ENCODE measurements at regions not wholly inside any gene's neighbourhood (a gene's known extent, or its start where the extent isn't known, plus 50 kb on each side); places are given as distances from the start of the nearest gene placed in this dataset.
"Not testable (repeated sequence)": the region's sequence is repeated elsewhere in the genome, so short reads cannot be mapped to it uniquely, and the experiment has no call there.

GRCh38 chr9:82890865-82891264 is 172.1 kb downstream of the RASEF start:
- CTCF ChIA-PET: no interaction called here

DNA sequence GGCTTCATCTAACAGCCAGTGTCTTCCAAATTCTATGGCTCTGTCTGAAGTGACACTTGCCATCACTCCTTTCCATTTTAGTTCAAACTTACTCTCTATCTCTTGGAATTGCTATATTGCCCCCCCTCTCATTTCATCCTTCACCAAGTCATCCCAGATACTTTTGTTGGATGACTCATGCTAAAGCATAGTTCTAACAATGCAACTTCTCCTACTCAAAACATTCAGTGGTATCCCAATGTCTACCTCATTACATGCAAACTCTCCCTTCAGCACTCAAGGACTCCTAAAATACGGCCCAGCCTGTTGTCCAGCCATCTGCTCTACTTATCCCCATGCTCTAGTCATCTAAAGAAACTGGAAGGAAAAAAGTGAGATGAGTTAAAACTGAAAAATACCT is 171.6 kb downstream of the RASEF start:
- CTCF ChIA-PET: no interaction called here
- no peak for DNase-seq

More at GRCh38 chr9:82890865-82891264, 172.1 kb downstream of the RASEF start:
- no peaks in the 10 kb centered on the region for H3K36me3 Mint-ChIP-seq (ENCODE audit: low read depth)
- no peaks in the 10 kb centered on the region for H3K9me3 Mint-ChIP-seq
- H3K27me3 Mint-ChIP-seq (ENCODE audit: low read depth): no peaks in the 10 kb centered on the region
- intact Hi-C loops (cut with micrococcal nuclease): no loop called here
- no peak for DNase-seq
- H3K27ac Mint-ChIP-seq: no peak overlapping the region
- no peaks in the 10 kb centered on the region for H3K4me1 Mint-ChIP-seq (ENCODE audit: low read depth)
- no peak overlapping the region for H3K4me3 Mint-ChIP-seq

DNA sequence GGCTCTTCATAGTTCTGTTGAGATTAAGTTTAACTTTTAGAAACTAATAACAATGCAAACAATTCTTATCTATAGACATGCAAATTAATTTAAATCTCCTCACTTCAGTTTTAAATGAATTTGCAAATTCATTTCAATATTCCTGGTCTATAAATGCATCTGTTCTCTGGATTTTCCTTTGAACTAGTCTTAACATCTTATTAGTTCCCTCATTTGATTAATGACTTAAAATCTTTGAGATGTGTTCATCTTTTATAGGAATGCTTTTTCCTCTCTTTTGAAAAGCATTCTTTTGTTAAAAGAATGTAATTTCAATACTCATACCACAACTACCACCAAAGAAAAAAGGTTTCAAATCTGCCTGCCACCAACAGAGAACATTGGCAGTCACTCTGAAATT is 169.4 kb downstream of the RASEF start:
- no peak overlapping the region for H3K27ac Mint-ChIP-seq
- DNase-seq: no peak
- H3K4me3 Mint-ChIP-seq: no peak overlapping the region
- H3K36me3 Mint-ChIP-seq (ENCODE audit: low read depth): no peaks in the 10 kb centered on the region
- H3K27me3 Mint-ChIP-seq (ENCODE audit: low read depth): no peaks in the 10 kb centered on the region
- intact Hi-C loops (cut with micrococcal nuclease): no loop called here
- CTCF ChIA-PET: no interaction called here
- no peaks in the 10 kb centered on the region for H3K4me1 Mint-ChIP-seq (ENCODE audit: low read depth)
- no peaks in the 10 kb centered on the region for H3K9me3 Mint-ChIP-seq

More for the DNA sequence above, 171.6 kb downstream of the RASEF start:
- Mint-ChIP-seq H3K4me1 (ENCODE audit: low read depth) (no peaks in the 10 kb centered on the region), H3K27ac (no peak overlapping the region), H3K9me3 (no peaks in the 10 kb centered on the region), H3K36me3 (ENCODE audit: low read depth) (no peaks in the 10 kb centered on the region), H3K27me3 (ENCODE audit: low read depth) (no peaks in the 10 kb centered on the region), H3K4me3 (no peak overlapping the region)
- intact Hi-C loops (cut with micrococcal nuclease): no loop called here

DNA sequence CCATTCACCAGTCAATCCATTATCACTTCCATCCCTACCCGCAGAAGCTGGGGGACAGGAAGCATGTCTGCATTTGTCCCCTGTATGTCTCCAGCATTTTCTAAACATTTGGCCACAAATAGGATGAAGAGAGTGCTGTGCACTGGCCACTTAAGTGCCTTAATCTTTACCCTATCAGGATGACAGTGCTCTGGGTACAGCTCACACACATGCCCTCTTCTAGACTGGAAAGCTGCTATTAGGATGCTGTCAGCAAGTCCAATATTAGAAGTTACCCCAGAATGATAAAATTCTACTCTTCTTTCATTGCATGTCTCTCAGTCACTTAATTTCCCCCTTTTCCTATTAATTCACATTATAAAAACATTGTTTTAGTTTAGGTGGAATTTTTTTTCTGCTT is 168.4 kb downstream of the RASEF start:
- intact Hi-C loops (cut with micrococcal nuclease): no loop called here
- CTCF ChIA-PET: no interaction called here
- no peaks in the 10 kb centered on the region for H3K36me3 Mint-ChIP-seq (ENCODE audit: low read depth)
- no peak for DNase-seq
- H3K27me3 Mint-ChIP-seq (ENCODE audit: low read depth): no peaks in the 10 kb centered on the region
- H3K4me3 Mint-ChIP-seq: no peak overlapping the region
- no peak overlapping the region for H3K27ac Mint-ChIP-seq
- H3K9me3 Mint-ChIP-seq: no peaks in the 10 kb centered on the region
- H3K4me1 Mint-ChIP-seq (ENCODE audit: low read depth): no peaks in the 10 kb centered on the region

DNA sequence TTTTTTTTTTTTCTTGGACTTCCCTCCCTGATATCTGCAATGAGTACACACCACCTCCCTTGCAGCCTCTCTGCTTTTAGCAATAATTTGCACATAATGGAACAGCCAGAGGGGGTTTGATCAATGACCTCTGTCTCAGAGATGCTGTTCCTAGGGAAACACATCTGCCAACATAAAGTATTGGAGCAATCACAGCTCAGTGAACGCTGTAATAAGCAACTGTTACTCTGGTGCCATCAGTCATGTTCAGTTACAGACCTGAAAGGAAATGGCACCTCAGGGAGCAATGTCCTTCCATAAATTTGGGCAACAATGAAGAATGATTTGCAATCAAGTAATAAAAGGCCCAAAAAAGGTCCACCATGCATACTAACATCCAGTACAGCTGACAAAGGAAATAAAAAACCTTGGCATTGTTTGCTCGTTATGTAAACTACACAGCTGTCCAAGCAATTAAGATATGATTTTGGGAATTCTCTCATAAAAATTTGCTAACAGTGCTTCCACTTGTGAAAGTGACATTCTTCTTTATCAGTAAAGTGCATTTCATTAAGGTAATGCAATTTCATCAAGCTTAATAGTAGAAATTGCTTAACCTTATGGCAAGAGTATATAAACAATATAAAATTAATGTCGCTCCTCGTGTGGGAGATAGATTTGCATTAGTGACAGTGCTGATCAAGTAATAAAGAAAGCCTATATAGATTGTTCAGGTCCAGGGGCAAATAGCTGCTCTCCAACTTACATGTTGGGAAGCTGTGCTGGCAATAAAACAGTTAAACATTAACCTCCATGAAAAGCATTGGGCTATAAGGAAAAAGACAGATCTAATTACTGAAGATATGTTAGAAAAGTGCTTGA is 167.8 kb downstream of the RASEF start:
- Mint-ChIP-seq H3K27ac (no peak overlapping the region), H3K36me3 (ENCODE audit: low read depth) (no peaks in the 10 kb centered on the region), H3K4me3 (no peak overlapping the region), H3K9me3 (no peaks in the 10 kb centered on the region), H3K4me1 (ENCODE audit: low read depth) (no peaks in the 10 kb centered on the region), H3K27me3 (ENCODE audit: low read depth) (no peaks in the 10 kb centered on the region)
- intact Hi-C loops (cut with micrococcal nuclease): no loop called here
- CTCF ChIA-PET: no interaction called here
- no peak for DNase-seq

DNA sequence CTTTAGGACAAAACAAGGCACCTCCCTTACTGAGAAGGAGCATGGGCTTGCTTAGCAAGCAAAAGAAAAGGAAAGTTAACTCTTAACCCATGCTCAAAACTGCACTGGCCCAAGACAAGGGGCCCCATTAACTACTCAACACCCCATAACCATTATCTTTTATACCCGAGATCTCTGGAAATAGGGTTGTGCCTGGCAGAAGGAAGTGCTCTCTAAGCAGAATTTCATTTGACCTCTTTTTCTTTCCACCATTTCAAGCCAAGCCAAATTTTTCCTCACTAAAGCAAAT is 167.2 kb downstream of the RASEF start:
- no peaks in the 10 kb centered on the region for H3K4me1 Mint-ChIP-seq (ENCODE audit: low read depth)
- no peaks in the 10 kb centered on the region for H3K36me3 Mint-ChIP-seq (ENCODE audit: low read depth)
- H3K27me3 Mint-ChIP-seq (ENCODE audit: low read depth): no peaks in the 10 kb centered on the region
- intact Hi-C loops (cut with micrococcal nuclease): no loop called here
- no peak overlapping the region for H3K4me3 Mint-ChIP-seq
- no peak for DNase-seq
- no peak overlapping the region for H3K27ac Mint-ChIP-seq
- CTCF ChIA-PET: no interaction called here
- H3K9me3 Mint-ChIP-seq: no peaks in the 10 kb centered on the region

DNA sequence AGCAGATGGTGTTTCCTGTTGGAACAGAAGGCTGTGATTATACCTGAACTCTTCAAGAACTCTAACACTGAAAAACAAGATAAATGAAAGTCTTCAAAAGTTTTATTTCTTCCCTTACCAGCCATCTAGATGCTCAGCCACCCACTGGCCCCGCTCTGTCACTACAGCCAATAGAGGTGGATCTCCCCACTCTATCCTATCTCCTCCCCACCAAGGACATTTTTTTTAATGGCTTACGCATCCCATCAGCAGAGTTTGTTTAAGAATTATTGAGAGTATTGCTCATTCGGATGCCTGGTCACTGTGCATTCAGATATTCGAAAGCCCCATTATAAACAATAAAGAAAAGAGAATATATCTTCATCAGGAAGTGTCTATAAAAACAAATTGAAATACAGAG is 159.4 kb downstream of the RASEF start:
- no peaks in the 10 kb centered on the region for H3K9me3 Mint-ChIP-seq
- intact Hi-C loops (cut with micrococcal nuclease): no loop called here
- CTCF ChIA-PET: no interaction called here
- no peak for DNase-seq
- H3K36me3 Mint-ChIP-seq (ENCODE audit: low read depth): no peaks in the 10 kb centered on the region
- H3K27me3 Mint-ChIP-seq (ENCODE audit: low read depth): no peaks in the 10 kb centered on the region
- H3K4me3 Mint-ChIP-seq: no peak overlapping the region
- no peak overlapping the region for H3K27ac Mint-ChIP-seq
- H3K4me1 Mint-ChIP-seq (ENCODE audit: low read depth): no peaks in the 10 kb centered on the region

DNA sequence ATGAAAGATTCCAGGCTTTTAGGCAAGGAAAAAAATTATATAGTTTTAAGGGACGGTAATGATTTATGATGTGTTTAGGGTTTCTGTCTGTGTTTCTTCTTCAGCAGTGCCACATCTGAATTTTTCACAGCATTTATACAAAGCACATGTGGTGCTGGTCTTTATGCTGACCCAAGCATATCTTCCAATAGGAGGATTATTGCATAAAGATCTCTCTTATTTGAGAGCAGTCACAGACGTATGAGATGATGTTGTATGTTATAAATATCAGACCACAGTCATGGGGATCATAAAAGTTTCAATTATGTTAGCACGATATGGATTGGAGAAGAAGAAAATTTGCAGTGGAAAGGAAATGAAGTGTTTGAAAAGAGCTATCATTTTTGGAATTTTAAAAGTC is 150.9 kb downstream of the RASEF start:
- intact Hi-C loops (cut with micrococcal nuclease): no loop called here
- DNase-seq: no peak
- CTCF ChIA-PET: interaction anchor here (1.2 kb wide), 1 partner anchor 12 kb away, joined by 5 read pairs; no protein-coding TSS in a partner anchor
- Mint-ChIP-seq H3K4me1 (ENCODE audit: low read depth) (no peaks in the 10 kb centered on the region), H3K9me3 (peaks cover 14% of the 10 kb centered on the region), H3K27ac (no peak overlapping the region), H3K4me3 (no peak overlapping the region), H3K27me3 (ENCODE audit: low read depth) (no peaks in the 10 kb centered on the region), H3K36me3 (ENCODE audit: low read depth) (no peaks in the 10 kb centered on the region)

- no peak overlapping the region for H3K27ac Mint-ChIP-seq
- CTCF ChIA-PET: interaction anchor here (1.2 kb wide), 1 partner anchor 11 kb away, joined by 5 read pairs; no protein-coding TSS in a partner anchor
- peaks cover 17% of the 10 kb centered on the region for H3K9me3 Mint-ChIP-seq
- H3K4me1 Mint-ChIP-seq (ENCODE audit: low read depth): no peaks in the 10 kb centered on the region
- H3K27me3 Mint-ChIP-seq (ENCODE audit: low read depth): no peaks in the 10 kb centered on the region
- no peak overlapping the region for H3K4me3 Mint-ChIP-seq
- no peak for DNase-seq
- intact Hi-C loops (cut with micrococcal nuclease): no loop called here
- no peaks in the 10 kb centered on the region for H3K36me3 Mint-ChIP-seq (ENCODE audit: low read depth)
Observed at GRCh38 chr9:82912645-82913044, 150.3 kb downstream of the RASEF start.

DNA sequence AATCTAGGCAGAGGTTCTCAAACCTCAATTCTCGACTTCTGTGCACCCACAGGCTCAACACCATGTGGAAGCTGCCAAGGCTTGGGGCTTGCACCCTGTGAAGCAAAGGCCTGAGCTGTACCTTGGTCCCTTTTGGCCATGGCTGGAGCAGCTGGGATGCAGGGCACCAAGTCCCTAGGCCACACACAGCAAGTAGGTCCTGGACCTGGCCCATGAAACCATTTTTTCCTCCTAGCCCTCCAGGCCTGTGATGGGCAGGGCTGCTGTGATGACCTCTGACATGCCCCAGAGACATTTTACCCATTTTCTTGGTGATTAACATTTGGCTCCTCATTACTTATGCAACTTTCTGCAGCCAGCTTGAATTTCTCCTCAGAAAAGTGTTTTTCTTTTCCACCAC is 146.7 kb downstream of the RASEF start:
- H3K4me1 Mint-ChIP-seq (ENCODE audit: low read depth); H3K27ac Mint-ChIP-seq; H3K27me3 Mint-ChIP-seq (ENCODE audit: low read depth); DNase-seq; CTCF ChIA-PET; intact Hi-C loops (cut with micrococcal nuclease); H3K36me3 Mint-ChIP-seq (ENCODE audit: low read depth); H3K4me3 Mint-ChIP-seq: not testable (repeated sequence)
- peaks cover 17% of the 10 kb centered on the region for H3K9me3 Mint-ChIP-seq

- H3K27ac Mint-ChIP-seq: no peak overlapping the region
- intact Hi-C loops (cut with micrococcal nuclease): no loop called here
- CTCF ChIA-PET: interaction anchor here (0.5 kb wide), 1 partner anchor 1508 kb away, joined by 3 read pairs; no protein-coding TSS in a partner anchor
- H3K9me3 Mint-ChIP-seq: peaks cover 17% of the 10 kb centered on the region
- DNase-seq: no peak
- no peak overlapping the region for H3K4me3 Mint-ChIP-seq
- no peaks in the 10 kb centered on the region for H3K27me3 Mint-ChIP-seq (ENCODE audit: low read depth)
- no peaks in the 10 kb centered on the region for H3K4me1 Mint-ChIP-seq (ENCODE audit: low read depth)
- H3K36me3 Mint-ChIP-seq (ENCODE audit: low read depth): no peaks in the 10 kb centered on the region
Observed at GRCh38 chr9:82920154-82920553, 142.8 kb downstream of the RASEF start.

GRCh38 chr9:82922686-82923085 is 140.3 kb downstream of the RASEF start:
- intact Hi-C loops (cut with micrococcal nuclease): no loop called here
- Mint-ChIP-seq H3K9me3 (no peaks in the 10 kb centered on the region), H3K36me3 (ENCODE audit: low read depth) (no peaks in the 10 kb centered on the region), H3K27ac (no peak overlapping the region), H3K4me3 (no peak overlapping the region), H3K27me3 (ENCODE audit: low read depth) (no peaks in the 10 kb centered on the region), H3K4me1 (ENCODE audit: low read depth) (no peaks in the 10 kb centered on the region)
- no peak for DNase-seq
- CTCF ChIA-PET: no interaction called here

DNA sequence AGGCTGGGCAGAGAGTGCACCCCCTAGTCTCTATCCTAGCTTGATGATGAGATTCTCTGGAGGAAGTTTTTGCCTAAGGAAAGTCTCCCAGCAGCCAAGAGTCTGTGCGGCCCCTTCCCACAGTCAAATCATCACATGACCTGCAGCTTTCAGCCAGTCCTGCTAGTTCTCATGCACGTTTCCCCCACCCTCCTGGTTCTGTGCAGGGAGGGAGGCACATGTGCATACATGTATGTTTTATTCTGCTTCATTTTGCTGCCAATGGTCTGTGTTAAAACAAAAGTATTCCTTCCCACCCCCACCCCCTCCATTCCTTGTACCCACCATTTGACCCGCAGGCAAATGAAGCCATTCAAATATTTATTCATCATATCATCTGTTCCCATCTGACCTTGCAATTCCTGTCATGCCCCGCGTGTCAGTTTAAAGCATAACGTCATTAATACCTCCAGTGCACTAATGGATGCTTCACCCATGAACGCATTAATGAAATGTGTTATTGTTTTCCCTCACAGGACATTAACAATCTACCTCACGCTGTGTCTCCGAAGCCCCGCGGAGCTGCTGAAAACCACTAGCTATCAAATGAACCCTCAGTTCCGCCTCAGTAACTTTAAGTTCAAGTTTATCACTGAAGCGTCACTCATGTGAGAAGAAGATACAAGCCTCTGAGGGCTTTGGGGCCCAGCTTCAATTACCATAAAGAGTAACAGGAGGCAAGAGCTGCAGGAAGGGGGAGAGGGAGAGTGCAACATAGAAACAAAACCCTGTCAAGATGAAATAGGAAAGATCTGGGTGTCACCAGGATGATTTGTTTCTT is 139.6 kb downstream of the RASEF start:
- CTCF ChIA-PET: interaction anchor here (1.1 kb wide), 1 partner anchor 11 kb away, joined by 5 read pairs; no protein-coding TSS in a partner anchor
- no peaks in the 10 kb centered on the region for H3K9me3 Mint-ChIP-seq
- no peak overlapping the region for H3K27ac Mint-ChIP-seq
- no peak overlapping the region for H3K4me3 Mint-ChIP-seq
- H3K36me3 Mint-ChIP-seq (ENCODE audit: low read depth): no peaks in the 10 kb centered on the region
- no peaks in the 10 kb centered on the region for H3K4me1 Mint-ChIP-seq (ENCODE audit: low read depth)
- no peak for DNase-seq
- H3K27me3 Mint-ChIP-seq (ENCODE audit: low read depth): no peaks in the 10 kb centered on the region
- intact Hi-C loops (cut with micrococcal nuclease): no loop called here
